HL-60/S4 (cell line): ENCODE measurements at regions not wholly inside any gene's neighbourhood (a gene's known extent, or its start where the extent isn't known, plus 50 kb on each side); places are given as distances from the start of the nearest gene placed in this dataset.
"Not testable (repeated sequence)": the region's sequence is repeated elsewhere in the genome, so short reads cannot be mapped to it uniquely, and the experiment has no call there.

Experiments used
- in situ Hi-C: fragments of 300-500 bp; cut with MboI; formaldehyde crosslinking; loops from 2 replicates; pipeline ENCODE4 v1.14.3; 2022; ENCODE audit warnings: low sequenced_read_pairs

DNA sequence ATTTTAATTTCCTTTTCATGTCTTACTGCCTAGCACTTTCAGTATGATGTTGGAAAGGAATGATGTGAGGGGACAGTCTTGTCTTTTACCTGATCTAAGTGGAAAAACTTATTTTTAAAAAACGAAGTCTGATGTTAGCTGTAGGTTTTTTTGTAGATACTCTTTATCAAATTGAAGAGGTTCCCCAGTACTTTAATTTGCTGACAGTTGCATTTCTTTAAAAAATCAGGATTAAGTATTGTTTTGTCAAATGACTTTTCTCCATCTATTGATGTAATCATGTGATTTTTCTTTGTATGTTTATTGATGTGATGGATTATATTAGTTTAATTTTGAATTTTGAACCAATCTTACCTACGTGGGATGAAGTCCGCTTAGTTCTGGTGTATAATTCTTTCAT lies 568.4 kb upstream of the AGA start:
- in situ Hi-C loops: no loop called here

DNA sequence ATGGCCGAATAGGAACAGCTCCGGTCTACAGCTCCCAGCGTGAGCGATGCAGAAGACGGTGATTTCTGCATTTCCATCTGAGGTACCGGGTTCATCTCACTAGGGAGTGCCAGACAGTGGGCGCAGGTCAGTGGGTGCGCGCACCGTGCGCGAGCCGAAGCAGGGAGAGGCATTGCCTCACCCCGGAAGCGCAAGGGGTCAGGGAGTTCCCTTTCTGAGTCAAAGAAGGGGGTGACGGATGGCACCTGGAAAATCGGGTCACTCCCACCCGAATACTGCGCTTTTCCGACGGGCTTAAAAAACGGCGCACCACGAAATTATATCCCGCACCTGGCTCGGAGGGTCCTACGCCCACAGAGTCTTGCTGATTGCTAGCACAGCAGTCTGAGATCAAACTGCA lies 572.8 kb upstream of the AGA start:
- in situ Hi-C loops: not testable (repeated sequence)

DNA sequence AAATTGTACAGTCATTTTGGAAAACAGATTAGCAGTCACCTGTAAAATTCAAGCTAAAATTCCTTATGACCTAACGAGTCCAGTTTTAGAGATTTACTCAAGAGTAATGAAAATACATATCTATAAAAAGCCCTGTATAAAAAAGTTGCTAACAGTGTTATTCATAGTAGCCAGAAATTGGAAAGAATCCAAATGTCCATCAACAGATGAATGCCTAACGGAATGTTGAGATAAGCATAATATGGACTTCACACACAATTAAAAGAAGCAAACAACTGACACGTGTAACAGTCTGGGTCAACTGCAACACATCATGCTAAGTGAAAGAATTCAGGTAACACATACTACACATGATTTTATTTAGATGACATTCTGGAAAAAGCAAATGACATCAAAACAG lies 584.8 kb upstream of the AGA start:
- in situ Hi-C loops: no loop called here

DNA sequence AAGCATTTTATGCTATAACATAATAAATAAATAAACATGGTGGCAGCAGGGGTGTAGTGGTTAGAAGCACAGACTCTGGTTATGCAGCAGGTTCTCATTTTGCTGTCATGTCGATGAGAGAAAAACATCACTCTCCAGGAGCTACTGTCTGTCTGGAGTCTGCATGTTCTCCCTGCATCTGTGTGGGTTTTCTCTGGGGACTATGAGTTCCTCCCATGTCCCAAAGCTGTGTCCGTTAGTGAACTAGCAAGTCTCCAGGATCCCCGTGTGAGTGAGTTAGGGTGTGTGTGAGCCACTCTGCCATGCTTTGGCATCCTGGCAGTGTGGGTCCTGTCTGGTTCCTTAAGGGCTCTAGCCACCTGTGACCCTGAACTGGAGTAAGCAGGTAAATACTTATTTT lies 585.6 kb upstream of the AGA start:
- in situ Hi-C loops: no loop called here

DNA sequence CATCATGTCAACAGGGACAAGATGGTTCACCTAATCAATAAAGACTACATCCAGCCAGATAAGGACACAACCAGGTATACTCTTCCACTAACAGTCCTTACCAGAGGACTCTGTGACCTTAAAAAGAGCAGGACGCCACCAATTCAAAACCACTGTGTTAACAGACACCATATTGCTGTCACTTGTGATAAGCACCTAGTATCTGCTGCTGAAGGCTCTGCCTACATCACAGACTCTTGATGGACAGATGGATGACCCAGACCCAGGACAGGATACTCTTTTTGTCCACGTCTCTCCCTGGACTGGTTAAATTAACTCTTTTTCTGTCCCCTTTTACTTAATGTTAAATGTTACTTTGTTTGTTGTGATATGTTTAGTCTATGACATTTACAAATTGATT lies 586.2 kb upstream of the AGA start:
- in situ Hi-C loops: no loop called here

DNA sequence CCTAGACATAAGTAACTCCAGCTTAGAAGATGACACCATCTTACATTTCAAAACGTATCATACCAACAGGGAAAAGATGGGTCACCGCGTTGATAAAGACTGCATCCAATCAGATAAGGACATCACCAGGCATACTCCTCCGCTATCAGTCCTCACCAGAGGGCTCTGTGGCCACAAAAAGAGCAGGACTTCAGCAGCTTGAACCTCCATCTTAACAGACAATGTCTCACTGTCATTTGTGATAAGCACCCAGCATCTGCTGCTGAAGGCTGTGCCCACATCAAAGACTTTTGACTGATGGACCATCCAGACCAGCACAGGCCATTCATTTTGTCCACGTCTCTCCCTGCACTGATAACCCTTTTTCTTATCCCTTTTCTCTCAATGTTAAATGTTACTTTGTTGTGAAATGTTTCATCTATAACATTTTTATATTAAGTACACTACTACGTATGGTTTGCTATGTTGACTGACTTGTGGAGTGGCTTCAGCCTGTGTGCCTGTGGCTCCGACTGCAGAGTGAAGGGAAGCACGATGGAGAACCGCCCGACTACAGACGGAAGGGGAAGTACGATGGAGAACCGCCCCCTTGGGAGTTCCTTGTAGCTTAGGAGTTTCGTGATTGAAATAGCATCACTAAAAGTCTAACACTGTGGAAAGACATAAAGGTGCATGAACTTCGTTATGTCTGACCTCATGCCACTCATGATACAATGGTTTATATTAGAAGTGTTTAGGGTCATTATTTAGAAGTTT lies 595.4 kb upstream of the AGA start:
- in situ Hi-C loops: no loop called here

DNA sequence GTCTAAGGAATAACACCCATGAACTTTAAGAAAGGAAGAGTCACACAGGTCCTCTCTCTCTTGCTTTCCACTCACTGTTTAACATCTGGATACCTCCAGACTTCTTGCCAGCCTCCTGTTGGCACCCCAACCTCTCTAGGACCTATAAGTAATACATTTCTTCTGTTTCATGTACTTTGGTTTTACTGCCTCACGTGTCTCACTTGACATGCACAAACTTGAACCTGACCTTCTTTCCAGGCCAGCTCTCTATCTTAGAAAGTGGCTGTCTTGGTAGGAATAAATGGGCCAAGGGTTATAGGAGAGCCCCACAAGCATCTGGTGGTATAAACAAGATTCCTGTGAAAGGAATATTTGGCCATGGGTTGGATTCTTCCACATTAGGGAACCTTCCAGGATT lies 614.8 kb upstream of the AGA start:
- in situ Hi-C loops: no loop called here

DNA sequence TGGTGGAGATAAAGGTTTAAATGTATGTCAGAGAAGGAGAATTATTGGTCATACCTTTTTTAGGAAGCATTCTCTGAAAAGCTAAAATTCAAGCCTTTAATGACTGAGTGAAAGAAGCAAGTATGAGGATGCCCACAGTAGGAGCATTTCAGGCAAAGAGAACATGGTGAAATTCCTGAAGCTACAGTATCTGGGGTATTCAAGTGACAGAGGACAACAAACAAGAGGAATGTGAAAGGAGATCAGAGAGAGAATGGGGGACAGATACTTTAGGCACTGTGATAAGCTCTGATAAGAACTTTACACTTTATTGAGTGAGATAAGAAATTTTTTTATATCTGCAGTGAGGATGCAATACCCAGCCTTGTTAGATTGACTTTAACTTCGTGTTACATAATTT lies 621.3 kb upstream of the AGA start:
- in situ Hi-C loops: no loop called here

DNA sequence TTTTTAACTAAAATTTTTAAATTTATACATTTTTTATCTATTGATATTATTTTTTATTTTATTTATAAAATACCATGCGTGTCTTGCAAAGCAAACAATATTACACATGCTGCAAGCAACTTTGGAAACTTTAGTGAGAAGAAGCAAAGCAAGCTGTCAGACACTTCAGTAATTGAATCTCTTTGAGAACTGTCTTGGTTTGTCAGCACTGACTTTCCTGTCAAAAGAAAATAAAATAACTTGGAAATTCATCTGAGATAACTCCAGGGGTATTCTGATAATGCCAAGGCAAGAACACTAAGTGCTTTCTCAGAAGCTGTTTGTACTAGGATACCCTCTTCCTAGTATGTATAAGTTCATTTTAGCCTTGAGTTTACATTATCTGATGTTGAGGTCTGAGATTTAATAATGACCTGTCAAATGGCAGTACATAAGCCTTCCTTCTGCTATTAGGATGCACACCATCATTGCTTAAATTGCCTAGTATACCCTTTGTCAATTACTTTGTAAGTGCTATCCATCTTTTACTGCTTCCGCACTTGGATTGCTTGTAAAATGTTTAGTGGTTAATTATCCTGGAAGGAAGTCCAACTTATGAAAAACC lies 624.2 kb upstream of the AGA start:
- in situ Hi-C loops: no loop called here

DNA sequence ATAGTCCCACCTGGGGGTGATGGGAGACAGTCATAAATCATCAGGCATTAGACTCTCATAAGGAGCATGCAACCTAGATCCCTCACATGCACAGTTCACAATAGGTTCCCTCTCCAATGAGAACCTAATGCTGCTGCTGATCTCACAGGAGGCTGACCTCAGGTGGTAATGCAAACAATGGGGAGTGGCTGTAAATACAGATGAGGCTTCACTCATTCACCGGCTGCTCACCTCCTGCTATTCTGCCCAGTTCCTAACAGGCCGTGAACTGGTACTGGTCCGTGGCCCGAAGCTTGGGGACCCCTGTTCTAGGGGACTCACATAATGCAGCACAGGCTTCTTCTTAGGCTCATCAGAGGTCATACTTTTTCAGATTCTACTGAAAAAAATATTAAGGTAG lies 625.9 kb upstream of the AGA start:
- in situ Hi-C loops: no loop called here

DNA sequence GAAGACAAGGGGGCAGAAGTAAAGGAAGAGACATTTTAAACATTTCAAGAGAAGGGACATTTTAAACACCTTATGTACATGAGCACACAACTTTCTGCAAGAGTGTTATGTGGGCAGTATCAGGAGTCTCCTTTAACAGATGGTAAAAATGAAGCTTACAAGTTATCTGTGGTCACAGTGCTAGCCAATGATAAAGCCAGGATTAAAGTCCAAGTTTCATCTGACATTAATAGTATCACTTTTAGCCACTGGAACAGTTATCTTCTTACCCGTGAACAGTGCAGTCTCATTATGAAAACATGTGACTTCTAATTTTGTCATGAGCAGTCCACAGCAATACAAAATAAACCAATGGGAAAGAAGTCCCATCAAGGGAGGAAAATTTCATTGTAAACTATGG lies 627.9 kb upstream of the AGA start:
- in situ Hi-C loops: no loop called here

DNA sequence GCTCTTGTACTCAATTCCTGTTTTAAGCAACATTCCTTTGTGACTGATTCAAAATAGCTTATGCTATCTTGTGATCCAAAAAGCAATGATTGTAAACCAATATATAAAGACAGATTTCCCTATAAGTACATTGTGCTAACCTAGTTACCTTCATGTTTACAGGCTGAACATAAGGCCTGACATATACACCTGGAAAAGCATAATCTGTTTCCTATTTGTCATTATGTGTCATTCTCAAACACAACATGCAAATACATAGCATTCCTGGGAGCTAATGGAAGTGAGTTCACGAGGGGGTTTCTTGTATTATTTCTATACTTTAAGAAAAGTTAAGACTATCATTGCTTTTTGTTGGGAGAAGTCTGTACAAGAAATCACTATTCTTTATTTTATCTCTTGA lies 638.1 kb upstream of the AGA start:
- in situ Hi-C loops: no loop called here

DNA sequence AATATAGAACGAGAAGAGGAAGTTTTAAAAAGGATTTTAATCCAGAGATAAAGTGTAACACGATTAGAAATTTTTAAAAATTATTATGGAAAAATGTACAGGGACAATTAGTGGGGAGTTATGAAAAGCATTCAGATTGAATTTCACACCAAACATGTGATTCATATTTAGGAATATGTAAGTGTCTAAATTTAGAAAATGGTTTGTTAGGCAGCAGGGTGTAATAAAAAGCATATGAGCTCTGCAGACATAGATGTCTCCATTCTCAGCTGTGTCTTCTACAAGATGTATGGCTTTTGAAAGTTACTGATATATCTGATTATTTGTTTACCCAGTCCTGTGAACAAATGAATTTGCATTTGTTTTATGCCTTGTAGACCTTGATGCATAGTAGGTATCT lies 638.9 kb upstream of the AGA start:
- in situ Hi-C loops: no loop called here

DNA sequence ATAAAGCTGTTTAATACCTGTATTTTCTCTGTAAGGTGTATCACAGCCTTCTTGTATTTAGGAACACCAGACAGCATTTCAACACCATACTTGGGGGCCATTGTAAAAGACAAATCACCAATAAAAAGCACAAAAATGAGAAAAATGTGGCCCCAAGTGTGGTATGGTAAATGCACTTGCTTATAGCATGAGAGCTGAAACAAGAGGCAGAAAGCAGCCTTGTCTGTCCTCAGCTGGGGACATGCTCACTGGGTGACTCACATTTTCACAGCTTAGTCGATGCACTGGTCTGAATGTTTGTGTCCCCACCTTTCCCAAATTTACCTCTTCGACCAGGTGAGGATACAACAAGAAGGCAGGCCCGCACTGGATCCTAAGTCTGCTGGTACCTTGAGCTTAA lies 639.7 kb upstream of the AGA start:
- in situ Hi-C loops: no loop called here

DNA sequence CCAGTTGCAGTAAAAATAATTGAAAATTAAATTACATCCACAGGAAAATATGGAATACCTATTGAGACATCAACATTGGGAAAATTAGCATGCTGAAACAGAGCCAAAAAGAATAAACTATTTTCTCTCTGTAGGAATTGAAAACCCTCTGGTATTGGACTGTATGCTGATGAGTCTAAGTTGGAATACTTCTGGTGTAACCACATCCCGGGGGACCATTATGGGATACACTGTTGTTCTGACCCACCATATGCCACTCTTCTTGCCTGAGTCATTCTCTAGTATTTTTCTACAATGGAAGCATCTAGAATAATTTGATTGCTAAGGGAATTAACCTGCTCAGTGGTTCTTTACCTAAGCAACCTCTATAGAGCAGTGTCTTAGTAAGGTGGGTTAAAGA lies 640.7 kb upstream of the AGA start:
- in situ Hi-C loops: no loop called here

DNA sequence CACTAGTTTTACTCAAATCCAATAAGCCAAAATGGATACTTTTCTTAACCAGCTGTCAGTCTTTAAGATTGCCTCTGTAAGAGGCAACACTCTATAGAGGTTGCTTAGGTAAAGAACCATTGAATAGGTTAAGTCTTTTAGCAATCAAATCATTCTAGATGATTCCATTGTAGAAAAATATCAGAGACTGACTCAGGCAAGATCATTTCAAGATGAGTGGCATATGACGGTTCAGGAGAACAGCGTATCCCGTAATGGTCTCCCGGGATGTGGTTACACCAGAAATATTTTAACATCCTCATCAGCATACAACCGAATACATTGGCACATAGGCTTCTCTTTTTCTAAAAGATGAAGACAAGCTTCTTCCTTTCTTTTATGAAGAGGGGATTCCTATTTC lies 641.7 kb upstream of the AGA start:
- in situ Hi-C loops: no loop called here

DNA sequence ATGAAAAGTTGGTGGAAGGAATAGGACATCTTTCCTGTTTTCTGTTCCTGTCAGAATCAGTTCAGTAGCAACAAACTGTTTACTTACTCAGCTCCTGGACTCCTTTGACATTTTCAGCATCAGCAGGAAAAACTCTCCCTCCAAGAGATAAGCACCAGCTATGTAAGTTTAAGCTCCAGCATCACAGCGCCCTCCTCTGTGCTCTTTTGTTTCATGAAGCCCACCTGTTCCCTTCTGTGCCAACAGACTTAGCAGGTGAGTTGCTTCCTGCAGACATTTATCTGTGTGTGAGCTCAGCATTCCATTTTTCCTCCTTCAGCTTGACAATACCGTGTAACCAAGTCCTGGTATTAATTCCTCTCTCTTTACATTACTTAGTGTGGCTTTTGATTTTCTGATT lies 644.1 kb upstream of the AGA start:
- in situ Hi-C loops: no loop called here

DNA sequence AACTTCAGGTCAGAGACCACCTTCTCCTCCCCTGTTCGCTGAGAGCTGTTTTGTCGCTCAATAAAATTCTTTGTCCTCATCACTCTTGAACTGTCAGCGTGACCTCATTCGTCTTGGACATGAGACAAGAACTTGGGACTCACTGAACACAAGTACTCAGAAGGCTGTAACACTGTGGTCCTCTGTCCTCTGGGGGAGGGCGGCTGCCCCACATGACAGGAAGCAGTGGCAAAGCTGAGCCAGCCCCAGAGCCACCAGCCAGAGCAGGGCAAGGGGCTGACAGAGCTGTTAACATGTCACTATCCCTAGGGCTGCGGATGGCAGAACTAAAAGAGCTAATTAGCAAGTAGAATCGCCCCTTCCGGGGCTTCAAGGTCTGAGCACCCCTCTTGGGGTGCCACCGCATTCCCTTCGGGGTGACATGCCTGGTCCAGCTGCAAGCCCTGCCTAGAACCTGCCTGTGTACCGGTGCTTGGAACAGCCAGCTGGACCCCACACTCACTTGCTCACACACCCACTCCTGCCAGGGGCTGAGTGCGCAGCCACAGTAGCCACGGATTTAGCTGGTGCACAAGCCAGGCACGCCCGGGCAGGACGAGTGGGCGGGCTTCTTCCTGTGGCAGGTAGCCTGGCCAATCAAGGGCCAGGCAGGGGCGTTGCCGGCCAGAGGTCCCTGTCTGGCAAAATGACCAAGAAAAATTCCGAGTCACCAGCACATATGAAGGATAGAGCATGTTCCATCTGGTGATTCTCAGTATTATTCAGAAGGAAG lies 648.6 kb upstream of the AGA start:
- in situ Hi-C loops: no loop called here

DNA sequence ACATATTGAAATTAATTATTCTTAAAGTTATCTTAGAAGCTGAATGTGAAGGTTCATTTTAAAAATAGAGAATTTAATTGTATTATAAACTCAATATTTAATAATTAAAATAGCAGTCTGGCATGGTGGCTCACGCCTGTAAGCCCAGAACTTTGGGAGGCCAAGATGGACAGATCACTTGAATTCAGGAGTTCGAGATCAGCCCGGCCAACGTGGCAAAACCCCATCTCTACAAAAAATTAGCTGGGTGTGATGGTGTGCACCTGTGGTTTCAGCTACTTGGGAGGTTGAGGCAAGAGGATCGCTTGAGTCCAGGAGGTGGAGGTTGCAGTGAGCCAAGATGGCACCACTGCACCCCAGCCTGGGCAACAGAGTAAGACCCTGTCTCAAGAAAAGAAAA lies 659.9 kb upstream of the AGA start:
- in situ Hi-C loops: no loop called here

DNA sequence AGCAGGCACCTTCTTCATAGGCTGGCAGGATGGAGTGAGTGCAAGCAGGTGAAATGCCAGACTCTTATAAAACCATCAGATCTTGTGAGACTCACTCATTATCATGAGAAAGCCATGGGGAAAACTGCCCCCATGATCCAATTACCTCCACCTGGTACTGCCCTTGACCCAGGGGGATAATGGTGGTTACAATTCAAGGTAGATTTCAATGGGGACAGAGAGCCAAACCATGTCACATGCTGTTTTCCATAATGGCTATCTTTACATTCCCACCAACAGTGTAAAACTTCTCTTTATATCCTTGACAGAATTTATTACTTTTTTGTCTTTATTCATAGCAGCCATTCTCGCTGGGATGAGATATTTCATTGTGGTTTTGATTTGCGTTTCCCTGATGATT lies 663.0 kb upstream of the AGA start:
- in situ Hi-C loops: no loop called here

DNA sequence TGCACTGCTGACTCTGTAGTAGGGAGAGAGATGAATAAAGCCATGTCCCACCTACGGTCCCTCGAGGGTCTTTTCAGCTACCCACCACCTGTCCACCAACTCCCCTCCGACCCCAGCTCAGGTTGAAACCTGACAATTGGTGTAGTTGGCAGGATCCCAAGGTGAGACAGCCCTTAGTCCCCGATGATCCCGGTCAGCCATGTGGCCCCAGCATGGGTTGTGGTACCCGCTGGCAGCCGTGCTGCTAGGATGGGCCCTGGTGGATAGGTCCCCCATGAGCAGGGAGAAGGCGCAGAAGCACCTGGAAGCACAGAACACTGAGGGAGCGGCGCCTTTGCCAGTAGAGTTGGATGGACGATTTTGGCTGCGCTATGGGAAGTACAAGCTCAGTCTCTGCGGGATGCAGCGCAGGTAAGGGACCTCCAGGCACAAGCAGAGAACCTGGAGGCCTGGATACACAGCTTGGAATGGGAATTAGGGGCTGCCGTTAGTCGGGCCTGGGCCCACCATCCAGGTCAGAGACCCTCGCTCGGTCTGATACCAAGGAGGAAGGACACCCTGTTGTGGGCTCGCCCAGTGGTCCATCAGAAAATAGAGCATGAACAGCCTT lies 694.6 kb upstream of the AGA start:
- in situ Hi-C loops: no loop called here
